HG02852 (cell line): ENCODE measurements at regions not wholly inside any gene's neighbourhood (a gene's known extent, or its start where the extent isn't known, plus 50 kb on each side); places are given as distances from the start of the nearest gene placed in this dataset.

Source experiments
- ATAC-seq: cut with Tn5 transposase; IDR thresholded peaks from one replicate; pipeline ENCODE4 v1.9.1; 2021; ENCODE audit warnings: mild to moderate bottlenecking, moderate library complexity; ENCODE audit not compliant: unreplicated experiment

- ATAC-seq = no peak
Measured at GRCh38 chr9:80213613-80214012, 641.8 kb downstream of the TLE4 start.

DNA sequence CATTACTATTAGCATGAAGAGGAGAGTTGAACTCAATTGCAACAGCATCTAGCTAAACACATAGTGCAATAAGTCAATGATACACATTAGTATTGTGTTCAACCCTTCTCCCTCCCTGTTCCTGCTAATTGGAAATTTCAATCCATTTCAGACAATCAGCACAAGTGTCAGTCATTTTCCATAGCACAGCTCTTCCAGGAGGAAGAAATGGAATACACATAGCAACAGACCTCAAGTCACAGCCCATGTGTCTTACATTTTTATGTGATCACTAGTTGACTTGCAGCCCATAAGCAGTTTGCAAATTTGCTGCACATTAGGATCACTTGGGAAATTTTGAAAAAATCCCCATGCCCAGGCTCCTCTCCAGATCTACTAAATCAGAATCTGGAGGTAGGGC, 636.9 kb downstream of the TLE4 start:
- ATAC-seq = no peak

- ATAC-seq = no peak
Measured at GRCh38 chr9:80204054-80204453, 632.3 kb downstream of the TLE4 start.

- no peak for ATAC-seq
Measured at GRCh38 chr9:80197661-80198060, 625.9 kb downstream of the TLE4 start.

GRCh38 chr9:80191108-80191507, 619.3 kb downstream of the TLE4 start:
- no peak for ATAC-seq

DNA sequence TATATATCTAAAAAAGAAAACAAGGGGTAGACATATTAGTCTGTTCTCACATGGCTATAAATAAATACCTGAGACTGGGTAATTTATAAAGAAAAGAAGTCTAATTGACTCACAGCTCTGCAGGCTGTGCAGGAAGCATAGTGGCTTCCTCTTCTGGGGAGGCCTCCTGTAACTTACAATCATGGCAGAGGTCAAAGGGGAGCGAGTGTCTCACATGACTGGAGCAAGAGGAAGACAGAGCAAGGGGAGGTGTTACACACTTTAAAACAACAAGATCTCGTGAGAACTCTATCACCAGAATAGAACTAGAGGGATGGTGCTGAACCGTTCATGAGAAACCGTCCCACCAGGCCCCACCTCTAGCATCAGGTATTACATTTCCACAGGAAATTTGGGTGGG, 616.8 kb downstream of the TLE4 start:
- no peak for ATAC-seq

GRCh38 chr9:80185112-80185738, 613.5 kb downstream of the TLE4 start:
- no peak for ATAC-seq

DNA sequence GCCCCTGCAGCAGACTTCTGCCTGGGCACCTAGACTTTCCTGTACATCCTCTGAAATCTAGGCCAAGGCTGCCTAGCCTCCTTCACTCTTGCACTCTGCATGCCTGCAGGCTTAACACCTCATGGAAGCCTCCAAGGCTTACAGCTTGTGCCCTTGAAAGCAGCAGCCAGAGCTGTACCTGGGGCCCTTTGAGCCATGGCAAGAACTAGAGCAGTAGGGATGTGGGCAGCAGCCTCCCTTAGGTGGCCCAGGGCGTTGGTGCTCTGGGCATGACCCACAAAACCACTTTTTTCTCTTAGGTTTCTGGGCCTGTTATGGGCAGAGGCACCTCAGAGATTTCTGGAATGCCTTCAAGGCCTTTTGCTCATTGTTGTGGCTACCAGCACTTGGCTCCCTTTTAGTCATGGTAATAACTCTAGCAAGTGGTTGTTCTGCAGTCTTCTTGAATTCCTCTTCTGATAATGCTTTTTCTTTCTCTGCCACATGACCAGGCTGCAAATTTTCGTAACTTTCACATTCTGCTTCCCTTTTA, 606.2 kb downstream of the TLE4 start:
- ATAC-seq = no peak

- ATAC-seq = no peak
Measured at GRCh38 chr9:80175286-80176150, 603.8 kb downstream of the TLE4 start.

GRCh38 chr9:80163889-80164288, 592.1 kb downstream of the TLE4 start:
- ATAC-seq = peak; percentile 71

- ATAC-seq = no peak
Measured at GRCh38 chr9:80158554-80159170, 586.9 kb downstream of the TLE4 start.

DNA sequence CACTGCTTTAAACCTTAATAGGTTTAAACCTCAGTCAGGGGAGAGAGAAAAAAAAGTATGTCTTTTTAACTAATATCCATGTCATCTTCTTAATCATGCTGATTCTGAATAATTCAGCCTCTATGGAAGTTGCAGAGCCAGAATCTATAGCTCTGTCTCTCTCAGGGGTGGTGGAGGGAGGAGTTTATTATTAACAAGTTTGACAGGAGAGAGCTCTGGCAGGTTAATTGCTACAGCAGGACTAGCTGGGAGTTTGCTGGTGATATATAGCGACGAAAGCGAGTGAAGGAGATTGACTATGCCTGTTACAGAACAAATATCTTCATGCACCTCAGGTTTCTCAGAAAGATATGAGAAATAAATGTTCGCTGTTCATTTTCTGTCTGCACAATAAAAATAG, 586.4 kb downstream of the TLE4 start:
- ATAC-seq = no peak

GRCh38 chr9:80157561-80157983, 585.8 kb downstream of the TLE4 start:
- ATAC-seq = no peak

- ATAC-seq = peak; percentile 71
Measured at GRCh38 chr9:80156756-80157472, 585.1 kb downstream of the TLE4 start.

DNA sequence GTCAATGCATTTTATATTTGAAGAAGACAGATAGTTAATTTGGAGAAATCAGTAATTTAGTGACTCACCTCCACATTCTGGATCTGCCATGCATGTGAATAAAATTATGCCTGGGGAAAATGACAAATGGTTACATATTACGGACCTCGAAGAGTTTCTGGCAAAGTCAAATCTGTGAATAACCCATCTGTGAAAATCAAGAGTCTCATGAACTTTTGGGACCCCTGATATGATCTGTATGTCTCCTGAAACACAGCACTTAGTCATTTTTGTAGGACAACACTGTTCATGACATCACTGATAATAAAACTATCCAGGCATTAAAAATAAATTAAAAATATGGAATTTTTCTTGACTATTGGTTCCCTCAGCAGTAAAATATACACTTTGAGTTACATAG, 584.5 kb downstream of the TLE4 start:
- ATAC-seq = no peak

GRCh38 chr9:80147866-80148265, 576.1 kb downstream of the TLE4 start:
- ATAC-seq = no peak

DNA sequence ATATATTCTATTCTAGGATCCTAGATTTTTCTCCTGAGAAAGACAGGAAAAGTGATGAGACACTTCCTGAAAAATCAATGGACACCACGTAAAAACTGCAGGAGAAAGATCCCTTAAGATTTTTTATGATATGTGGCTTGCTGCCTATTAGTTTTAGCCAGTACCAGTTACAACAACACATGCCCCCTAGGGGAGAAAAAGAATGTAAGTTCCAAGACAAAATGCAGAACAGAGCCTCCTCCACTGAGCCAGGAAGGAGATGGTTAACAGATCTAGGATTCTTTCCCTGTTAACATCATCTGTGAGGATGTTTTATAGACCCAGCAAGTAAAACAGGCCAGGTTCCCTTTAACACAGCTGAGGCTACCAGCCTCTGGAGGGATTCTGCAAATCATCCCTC, 574.7 kb downstream of the TLE4 start:
- ATAC-seq = peak; percentile 55

GRCh38 chr9:80144856-80145255, 573.1 kb downstream of the TLE4 start:
- no peak for ATAC-seq

DNA sequence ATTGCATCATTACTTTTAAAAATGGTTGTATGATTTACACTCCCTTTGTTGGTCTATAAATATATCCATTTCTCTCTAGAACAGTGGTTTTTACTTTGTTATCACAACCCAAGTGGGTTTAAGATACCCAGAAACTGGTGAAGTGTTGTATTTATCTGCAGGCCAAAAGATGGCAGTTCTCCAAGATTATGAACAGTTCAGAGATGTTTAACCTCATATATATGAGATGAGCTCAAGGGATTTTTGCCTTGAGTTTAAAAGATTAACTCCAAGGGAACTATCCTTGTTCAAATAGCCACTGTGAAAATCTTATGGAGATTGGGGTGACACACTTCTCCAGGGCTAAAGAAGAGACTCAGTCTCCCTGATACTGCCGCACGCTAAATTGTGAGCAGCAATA, 572.6 kb downstream of the TLE4 start:
- ATAC-seq = no peak

DNA sequence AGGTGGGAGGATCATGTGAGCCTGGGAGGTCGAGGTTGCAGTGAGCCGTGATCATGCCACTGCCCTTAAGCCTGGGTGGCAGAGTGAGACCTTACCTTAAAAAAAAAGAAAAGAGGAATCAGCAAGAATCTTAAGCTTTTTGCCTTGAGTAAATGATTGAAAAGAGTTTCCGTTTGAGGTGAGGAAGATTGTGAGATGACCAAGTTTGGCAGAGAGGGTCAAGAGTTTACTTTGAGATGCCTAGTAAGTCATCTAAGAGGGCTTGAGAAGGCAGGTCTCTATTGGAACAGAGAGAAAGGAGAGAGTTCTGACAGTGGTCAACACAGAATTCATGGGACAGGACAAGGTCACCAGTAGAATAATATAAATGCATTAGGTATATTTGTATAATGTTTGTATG, 572.1 kb downstream of the TLE4 start:
- no peak for ATAC-seq

GRCh38 chr9:80134487-80134886, 562.7 kb downstream of the TLE4 start:
- peak; percentile 99 for ATAC-seq
